ENCODE measurements at regions not wholly inside any gene's neighbourhood (a gene's known extent, or its start where the extent isn't known, plus 50 kb on each side); places are given as distances from the start of the nearest gene placed in this dataset.

- BruUV-seq (replicated peaks), result no TSS peak
- H3K4me2 ChIP-seq (ENCODE audit: low read length), result no peak overlapping the region
- no peak overlapping the region for H3K27ac ChIP-seq (ENCODE audit: low read depth, low read length)
- no peaks in the 10 kb centered on the region for H4K20me1 ChIP-seq (ENCODE audit: insufficient read depth)
- no peaks in the 10 kb centered on the region for H3K4me1 ChIP-seq (ENCODE audit: control insufficient read depth in 1 of 2, insufficient read depth in 2 of 2, low read length in 2 of 2)
- no peak overlapping the region for H2AFZ ChIP-seq (ENCODE audit: low read depth, low read length, poor library complexity, severe bottlenecking)
- no peaks in the 10 kb centered on the region for H3K9me2 ChIP-seq (ENCODE audit: insufficient read depth)
- ChIA-PET POLR2A (no interaction called here), CTCF (no interaction called here), RAD21 (ENCODE audit: low non-redundant PET in 1 of 2, low total read pairs in 2 of 2, uncharacterized antibody in 2 of 2, unreplicated experiment in 2 of 2) (no interaction called here)
- no peaks in the 10 kb centered on the region for H3K27me3 ChIP-seq (ENCODE audit: insufficient read depth, low read length)
- H3K36me3 ChIP-seq (ENCODE audit: control insufficient read depth in 1 of 2, insufficient read depth in 2 of 2, low read length in 2 of 2), result no peaks in the 10 kb centered on the region
- intact Hi-C loops (cut with micrococcal nuclease), result no loop called here
- peaks cover 12 to 32% of the 10 kb centered on the region in 2 experiments; a peak in 2 of 4 replicates for H3K9me3 ChIP-seq (ENCODE audit: control insufficient read depth in 1 of 2, insufficient read depth in 1 of 2, low read depth in 1 of 2, low read length in 2 of 2)
- no peak overlapping the region for H3K4me3 ChIP-seq (replicated peaks in 1 of 2; ENCODE audit: low read depth in 1 of 2, low read length in 2 of 2)
- H3K79me2 ChIP-seq (ENCODE audit: insufficient read depth, low read length), result no peaks in the 10 kb centered on the region
- H3K9ac ChIP-seq (ENCODE audit: low read length), result no peak overlapping the region
- DNase-seq (ENCODE audit: low read depth, low spot score) (no peak), ATAC-seq (no peak)
- TF ChIP-seq SIN3A (IDR thresholded peaks at IDR 0.05; ENCODE audit: low read depth), result no peak
- TF ChIP-seq ELF1 (IDR thresholded peaks at IDR 0.05; ENCODE audit: borderline replicate concordance, low read depth), result no peak
These were observed 680.6 kb downstream of the SEMA5A start for GRCh38 chr5:8865266-8865665.

GRCh38 chr5:8865686-8866374 lies 680.0 kb downstream of the SEMA5A start:
- intact Hi-C loops (cut with micrococcal nuclease), result no loop called here
- no peak overlapping the region for H3K27ac ChIP-seq (ENCODE audit: low read depth, low read length)
- H3K27me3 ChIP-seq (ENCODE audit: insufficient read depth, low read length), result no peaks in the 10 kb centered on the region
- no peak overlapping the region for H3K4me2 ChIP-seq (ENCODE audit: low read length)
- no peak overlapping the region for H3K9ac ChIP-seq (ENCODE audit: low read length)
- DNase-seq (ENCODE audit: low read depth, low spot score) (no peak), ATAC-seq (no peak)
- H2AFZ ChIP-seq (ENCODE audit: low read depth, low read length, poor library complexity, severe bottlenecking), result no peak overlapping the region
- no peaks in the 10 kb centered on the region for H4K20me1 ChIP-seq (ENCODE audit: insufficient read depth)
- no peaks in the 10 kb centered on the region for H3K4me1 ChIP-seq (ENCODE audit: control insufficient read depth in 1 of 2, insufficient read depth in 2 of 2, low read length in 2 of 2)
- RAD21 ChIA-PET (ENCODE audit: low non-redundant PET in 1 of 2, low total read pairs in 2 of 2, uncharacterized antibody in 2 of 2, unreplicated experiment in 2 of 2), result no interaction called here
- no peaks in the 10 kb centered on the region for H3K36me3 ChIP-seq (ENCODE audit: control insufficient read depth in 1 of 2, insufficient read depth in 2 of 2, low read length in 2 of 2)
- CTCF ChIA-PET, result no interaction called here
- peaks cover 7 to 32% of the 10 kb centered on the region in 2 experiments; a peak in 2 of 4 replicates for H3K9me3 ChIP-seq (ENCODE audit: control insufficient read depth in 1 of 2, insufficient read depth in 1 of 2, low read depth in 1 of 2, low read length in 2 of 2)
- POLR2A ChIA-PET, result no interaction called here
- no peak overlapping the region for H3K4me3 ChIP-seq (replicated peaks in 1 of 2; ENCODE audit: low read depth in 1 of 2, low read length in 2 of 2)
- no TSS peak for BruUV-seq (replicated peaks)
- H3K79me2 ChIP-seq (ENCODE audit: insufficient read depth, low read length), result no peaks in the 10 kb centered on the region
- no peaks in the 10 kb centered on the region for H3K9me2 ChIP-seq (ENCODE audit: insufficient read depth)
- no peak for TF ChIP-seq CTCF (IDR thresholded peaks at IDR 0.05 in 2 of 3, conservative IDR thresholded peaks at IDR 0.05 in 1 of 3; ENCODE audit: borderline replicate concordance in 1 of 3, insufficient read depth in 1 of 3, low read depth in 2 of 3, low read length in 2 of 3)
- no peak for TF ChIP-seq YY1 (IDR thresholded peaks at IDR 0.05; ENCODE audit: extremely low read depth, insufficient replicate concordance, low read depth, low read length)
- TF ChIP-seq ZNF274 (IDR thresholded peaks at IDR 0.05; ENCODE audit: low read depth, low read length), result no peak
- TF ChIP-seq EGR1 (IDR thresholded peaks at IDR 0.05; ENCODE audit: low read depth), result no peak
- TF ChIP-seq SP1 (IDR thresholded peaks at IDR 0.05; ENCODE audit: low read depth), result no peak
- TF ChIP-seq JUND (IDR thresholded peaks at IDR 0.05), result no peak
- TF ChIP-seq ZFX (IDR thresholded peaks at IDR 0.05), result no peak
- TF ChIP-seq POLR2A (IDR thresholded peaks at IDR 0.05; ENCODE audit: borderline replicate concordance, extremely low read depth, insufficient read depth, insufficient read length), result no peak
- TF ChIP-seq POLR2AphosphoS5 (IDR thresholded peaks at IDR 0.05; ENCODE audit: low read depth, low read length), result no peak
- TF ChIP-seq MAX (IDR thresholded peaks at IDR 0.05), result no peak
- TF ChIP-seq RAD21 (IDR thresholded peaks at IDR 0.05; ENCODE audit: low read depth), result no peak
- TF ChIP-seq EZH2 (IDR thresholded peaks at IDR 0.05), result no peak
- TF ChIP-seq REST (IDR thresholded peaks at IDR 0.05; ENCODE audit: low read depth), result no peak
- no peak for TF ChIP-seq FOSL1 (IDR thresholded peaks at IDR 0.05; ENCODE audit: low read depth)
- no peak for TF ChIP-seq TCF7L2 (IDR thresholded peaks at IDR 0.05; ENCODE audit: borderline replicate concordance, extremely low read depth, insufficient read depth, insufficient read length)
